NCI-H2107 (cell line): ENCODE measurements at regions not wholly inside any gene's neighbourhood (a gene's known extent, or its start where the extent isn't known, plus 50 kb on each side); places are given as distances from the start of the nearest gene placed in this dataset.

Experiments used
- DNase-seq: peaks from one replicate; lab custom pipeline; 2025; lab: John Stamatoyannopoulos, UW

DNA sequence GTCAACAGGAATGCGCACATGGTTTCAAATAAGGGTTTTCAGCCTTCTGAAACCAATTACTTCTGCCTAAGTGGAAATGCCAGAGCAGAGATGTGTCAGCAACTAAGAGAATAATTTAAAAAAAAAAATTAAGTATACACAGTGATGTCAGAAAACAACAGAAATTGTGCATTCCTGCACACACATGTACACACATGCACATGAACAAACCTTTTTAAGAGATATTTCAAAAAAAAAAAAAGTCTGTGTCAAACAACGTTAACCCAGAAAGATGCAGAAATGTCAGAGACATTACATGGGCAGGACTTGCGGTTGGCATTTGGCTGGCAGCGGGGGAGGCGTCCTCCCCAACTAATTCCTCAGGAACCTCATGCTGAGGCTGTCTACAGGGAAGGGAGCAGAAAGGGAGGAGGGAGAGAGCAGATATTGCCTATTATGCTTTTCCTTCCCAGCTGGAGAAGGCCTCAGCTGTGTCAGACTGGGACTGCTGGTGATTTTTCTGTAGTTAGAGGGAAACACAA lies 536.9 kb upstream of the WWC1 start:
- DNase-seq: no peak

DNA sequence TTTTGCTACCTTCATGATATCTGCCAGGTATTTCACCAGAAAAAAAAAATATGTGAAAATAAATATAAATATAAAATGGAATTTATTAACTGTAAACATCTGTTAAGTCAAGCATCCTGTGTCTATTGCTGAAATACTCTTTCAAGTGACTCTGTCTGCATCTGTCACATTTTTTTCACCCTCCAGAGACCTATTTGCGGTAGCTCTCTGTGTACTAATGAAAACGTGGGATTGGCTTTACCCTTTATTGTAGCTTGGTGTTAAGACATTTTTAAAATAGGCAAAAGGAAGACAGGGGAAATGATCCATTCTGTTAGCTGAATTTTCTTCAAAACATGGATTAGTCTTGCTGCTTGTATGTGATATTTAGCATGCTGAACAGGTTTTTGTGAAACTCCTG lies 536.0 kb upstream of the WWC1 start:
- DNase-seq: no peak

DNA sequence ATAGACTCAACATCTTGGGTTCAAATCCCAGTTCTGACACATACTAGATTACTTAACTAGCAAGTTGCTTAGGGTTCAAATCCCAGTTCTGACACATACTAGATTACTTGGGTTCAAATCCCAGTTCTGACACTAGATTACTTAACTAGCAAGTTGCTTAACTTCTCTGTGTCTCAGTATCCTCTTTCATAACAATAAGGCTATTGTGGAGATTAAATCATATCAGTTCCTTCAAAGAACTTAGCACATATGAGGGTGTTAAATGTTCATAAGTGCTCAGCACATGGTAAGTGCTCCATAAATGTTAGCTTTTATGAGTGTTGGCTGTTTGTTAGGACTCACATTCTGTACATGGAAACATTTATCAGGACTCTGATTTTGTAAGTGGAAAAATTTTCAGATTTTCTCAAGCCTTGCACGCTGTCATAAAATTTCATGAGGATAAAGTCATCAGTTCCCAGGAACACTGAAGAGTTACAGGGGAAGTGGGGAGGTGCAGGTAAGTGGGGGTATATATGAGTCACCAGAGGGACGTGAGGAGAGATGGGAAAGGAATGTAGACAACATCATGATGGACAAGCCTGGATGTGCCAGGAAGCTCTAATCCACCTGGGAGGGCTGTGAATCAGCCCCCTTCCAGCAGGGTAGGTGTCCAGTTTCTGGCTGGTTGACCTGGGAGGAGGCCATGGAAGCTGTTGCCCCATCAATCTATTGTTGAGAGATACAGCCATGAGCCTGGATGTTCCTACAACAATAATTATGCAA lies 532.2 kb upstream of the WWC1 start:
- no peak for DNase-seq

DNA sequence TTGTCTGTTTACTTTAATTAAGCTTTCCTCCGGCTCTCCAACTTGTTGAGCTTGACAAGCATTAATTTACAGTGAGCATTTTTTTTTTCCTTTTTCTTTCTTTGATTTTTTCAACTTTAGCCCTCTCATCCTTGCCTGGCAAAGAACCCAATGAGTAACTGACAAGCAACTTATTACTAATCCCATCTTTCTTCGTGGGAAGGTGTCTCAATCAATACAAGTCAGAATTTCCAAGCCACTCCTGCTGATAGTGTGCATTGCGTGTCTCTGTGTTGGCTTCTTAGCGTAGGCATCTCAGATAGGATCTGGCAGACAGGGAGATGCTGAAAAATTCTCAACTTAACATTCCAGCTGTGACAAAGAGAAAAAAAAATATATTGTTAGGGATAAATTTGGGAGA lies 527.7 kb upstream of the WWC1 start:
- DNase-seq: no peak

DNA sequence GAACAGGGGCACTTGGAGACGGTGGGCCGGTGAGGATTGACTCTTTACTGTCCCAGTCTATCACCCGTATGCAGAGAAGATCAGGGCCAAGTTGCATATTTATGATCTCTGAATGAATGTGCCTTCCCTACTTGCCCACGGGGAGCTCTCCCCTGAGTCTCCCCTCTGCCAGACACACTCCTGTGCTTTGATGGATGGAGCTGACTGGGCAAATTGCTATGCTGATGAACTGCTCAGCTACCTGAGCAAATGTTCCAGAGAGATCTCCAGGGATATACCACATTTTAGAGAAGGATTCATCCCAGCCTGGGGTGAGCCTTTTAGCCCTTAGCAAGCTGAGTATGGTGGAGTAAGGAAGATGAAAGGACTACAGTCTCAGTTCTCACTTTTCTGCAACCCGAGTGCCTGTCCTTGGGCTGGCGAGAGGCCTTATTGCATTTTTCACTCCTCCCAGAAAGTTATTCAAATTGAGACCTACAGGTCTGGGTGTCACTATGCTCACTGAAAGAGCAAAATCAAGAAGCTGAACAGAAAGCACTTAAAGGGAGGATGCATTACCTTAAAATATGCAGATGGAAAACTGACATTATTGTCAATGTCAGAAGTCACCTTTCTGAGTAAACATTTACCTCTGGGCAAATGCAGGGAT lies 526.7 kb upstream of the WWC1 start:
- no peak for DNase-seq

DNA sequence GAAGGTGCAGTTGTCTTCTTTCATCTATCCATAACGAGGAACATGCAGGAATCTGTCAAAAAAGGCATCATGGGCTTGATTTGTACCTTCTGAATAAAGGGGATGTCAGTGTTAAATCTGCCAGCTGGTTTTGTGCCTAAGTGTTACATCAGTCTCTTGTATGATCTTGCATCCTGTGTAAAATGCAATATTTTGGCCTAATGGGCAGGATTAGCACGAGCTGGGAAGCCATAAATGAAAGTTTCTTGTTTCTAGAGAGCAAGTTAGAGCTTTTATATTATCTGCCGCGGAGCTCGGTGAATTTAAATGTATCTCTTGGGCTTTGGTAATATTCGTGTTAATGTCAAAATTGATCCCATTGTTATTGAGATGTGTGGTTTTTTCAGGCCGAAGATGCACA lies 526.1 kb upstream of the WWC1 start:
- DNase-seq: no peak

DNA sequence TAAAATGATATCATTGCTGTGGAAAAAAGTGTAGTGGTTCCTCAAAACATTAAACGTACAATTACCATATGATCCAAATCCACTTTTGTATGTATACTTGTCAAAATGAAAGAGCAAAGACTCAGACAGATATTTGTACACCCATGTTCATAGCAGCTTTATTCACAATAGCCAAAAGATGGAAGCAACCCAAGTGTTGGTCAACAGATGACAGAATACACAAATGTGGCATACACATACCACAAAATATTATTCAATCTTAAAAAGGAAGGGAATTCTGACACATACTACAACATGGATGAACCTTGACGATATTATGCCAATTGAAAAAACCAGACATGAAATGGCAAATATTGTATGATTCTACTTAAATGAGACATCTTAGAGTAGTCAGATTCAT lies 524.5 kb upstream of the WWC1 start:
- DNase-seq: no peak

DNA sequence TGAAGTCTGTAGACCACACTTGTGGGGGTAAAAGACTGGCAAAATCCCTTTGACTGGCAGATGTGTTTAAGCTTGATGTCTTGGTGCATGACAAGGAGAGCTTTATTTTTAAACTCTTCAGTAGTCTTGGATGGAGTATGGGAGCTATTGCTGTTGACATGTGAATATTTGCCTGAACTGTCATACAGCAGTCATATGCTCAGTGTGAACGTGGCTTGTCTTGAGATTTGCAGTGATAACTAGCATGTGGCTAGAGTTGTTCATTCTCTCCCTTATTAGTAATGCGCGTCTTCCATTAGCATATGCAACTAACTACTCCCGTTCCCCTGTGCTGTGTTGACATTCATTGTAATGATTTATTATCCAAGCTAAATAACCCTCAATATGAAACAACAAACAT lies 523.6 kb upstream of the WWC1 start:
- no peak for DNase-seq

DNA sequence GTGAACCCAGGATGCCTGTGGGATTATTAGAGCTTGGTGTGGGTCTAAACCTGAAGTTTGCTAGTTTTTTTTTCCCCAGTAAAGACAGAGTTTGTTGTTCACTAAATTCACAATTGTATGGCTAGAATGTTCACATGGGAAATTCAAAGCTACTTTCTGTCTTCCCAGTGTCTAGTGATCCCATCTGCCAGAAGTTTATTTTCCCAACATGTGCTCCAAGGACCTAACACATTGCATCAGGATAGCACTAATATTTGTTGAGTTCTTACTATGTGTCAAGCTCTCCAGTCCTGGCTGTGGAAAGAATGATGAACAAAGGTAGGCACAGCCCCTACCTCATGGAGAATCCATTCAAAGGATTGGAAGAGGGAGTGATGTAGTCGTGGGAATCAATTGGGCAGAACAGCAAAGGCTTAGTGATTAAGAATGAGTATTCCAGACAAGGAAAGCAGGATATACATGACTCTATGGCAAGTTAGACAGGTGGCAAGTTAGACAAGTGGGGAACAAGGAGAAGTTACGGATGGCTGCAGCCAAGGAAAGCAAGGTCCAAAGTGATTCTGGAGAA lies 521.5 kb upstream of the WWC1 start:
- DNase-seq: no peak

DNA sequence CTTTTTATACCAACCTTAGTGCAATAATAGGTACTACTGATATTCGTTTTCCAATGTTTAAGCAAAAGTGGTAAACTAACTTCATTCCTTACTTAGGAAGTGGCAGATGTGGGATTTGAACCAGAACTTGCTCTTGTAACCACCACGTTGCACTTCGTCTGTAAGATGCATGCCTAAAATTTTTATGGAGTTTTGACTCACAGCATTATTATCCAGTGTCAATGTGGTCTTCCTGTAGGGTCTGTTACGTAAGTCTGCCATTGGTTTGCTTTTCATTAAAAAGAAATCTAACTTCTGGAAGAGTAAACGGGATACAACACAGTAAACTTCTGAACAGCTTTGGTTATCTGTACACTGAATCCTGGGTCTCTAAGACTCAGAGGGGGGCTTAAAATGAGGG lies 521.0 kb upstream of the WWC1 start:
- DNase-seq: no peak

DNA sequence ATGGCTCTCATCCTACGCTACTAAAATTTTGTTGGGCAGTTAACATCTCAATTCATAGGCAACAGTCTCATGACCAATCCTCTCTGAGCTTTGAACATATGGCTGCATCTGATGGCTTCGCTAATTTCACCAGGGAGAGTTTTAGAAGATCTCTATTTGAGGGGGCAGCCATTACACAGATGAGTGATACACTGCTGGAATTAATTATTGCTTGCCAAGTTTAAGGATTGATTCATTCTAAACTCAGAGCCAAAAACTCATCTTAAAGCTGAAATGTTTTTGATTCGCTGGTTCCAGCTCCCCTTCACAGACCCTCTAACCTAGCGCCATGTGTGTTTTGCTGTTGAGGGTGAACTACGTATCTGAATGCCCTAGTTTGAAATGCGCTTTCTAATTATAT lies 519.9 kb upstream of the WWC1 start:
- DNase-seq: no peak

DNA sequence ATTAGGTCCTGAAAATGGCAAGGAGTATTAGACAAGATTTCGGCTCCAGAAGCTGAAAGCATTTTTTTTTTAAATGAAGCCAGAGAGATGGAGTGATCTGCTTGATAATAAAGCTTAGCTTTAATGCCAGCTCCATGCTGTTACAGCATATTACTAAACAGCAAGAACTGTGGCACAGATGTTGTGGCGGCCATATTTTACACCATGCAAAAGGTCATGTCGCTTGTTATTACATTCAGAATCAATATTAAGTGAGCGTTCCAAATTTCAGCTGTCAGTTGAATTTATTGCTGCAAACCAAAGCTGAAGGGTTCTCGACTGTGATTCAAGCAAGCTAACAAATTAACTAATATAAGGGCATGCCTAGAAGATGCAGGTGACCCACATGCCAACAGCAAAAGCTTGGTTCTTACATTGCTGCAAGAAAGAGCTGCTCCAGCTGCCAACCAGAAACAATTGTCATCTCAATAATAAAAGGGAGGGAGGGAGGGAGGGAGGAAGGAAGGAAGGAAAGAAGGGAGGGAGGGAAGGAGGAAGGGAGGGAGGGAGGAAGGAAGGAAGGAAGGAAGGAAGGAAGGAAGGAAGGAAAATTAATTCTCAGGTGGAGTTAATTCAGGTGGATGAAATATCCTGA lies 517.7 kb upstream of the WWC1 start:
- no peak for DNase-seq

DNA sequence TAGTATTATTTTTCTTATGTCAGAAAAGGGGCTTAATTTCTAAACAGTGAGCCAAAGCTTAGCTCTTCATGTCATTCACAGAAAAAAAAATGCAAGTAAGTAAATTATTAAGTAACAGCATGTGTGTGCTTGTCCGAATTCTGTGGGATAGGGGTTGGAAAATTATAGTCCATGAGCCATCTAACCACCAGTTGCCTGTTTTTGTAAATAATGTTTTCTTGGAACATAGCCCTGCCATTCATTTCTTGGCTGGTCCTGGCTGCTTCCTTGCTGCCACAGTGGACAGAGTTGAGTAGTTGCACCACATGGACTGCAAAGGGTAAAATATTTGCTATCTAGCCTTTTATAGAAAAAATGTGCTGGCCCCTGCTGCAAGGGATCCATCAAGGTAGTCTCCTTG lies 513.7 kb upstream of the WWC1 start:
- no peak for DNase-seq

DNA sequence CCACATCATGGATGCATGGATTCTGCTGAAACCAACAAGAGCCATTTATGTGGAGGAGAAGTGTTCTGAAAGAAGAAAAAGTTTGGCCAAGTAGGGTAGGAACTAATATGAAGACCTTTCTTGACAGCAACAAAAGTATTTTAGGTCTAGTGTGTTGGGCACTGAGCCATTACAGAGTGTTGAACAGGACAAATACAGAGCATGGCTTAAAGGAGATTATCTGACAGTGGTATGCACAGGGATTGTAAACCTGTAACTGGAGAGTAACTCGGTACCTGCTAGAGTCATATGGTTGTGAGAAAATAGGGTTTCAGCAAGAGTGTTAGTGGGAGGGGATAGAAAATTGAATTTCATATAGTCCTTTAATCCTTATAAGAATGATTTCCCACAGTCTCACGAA lies 513.2 kb upstream of the WWC1 start:
- no peak for DNase-seq

DNA sequence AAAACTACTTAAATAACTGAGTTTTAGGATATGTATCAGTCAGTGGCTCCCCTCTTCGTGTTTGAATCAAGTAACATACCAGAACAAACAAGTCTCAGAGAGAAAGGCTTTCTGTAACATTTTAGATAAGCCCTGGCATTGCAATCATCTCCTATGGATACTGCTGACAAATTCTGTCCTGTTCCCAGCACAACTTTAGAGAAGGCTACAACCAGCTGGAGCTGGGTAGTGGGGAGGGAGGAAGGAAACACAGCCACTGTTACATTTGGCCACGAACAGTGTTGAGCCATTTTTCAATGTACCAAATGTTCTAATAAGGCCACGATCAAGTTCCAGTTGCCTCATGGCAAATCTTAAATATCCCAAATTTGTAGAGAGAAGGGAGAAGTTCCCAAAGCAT lies 511.8 kb upstream of the WWC1 start:
- no peak for DNase-seq

DNA sequence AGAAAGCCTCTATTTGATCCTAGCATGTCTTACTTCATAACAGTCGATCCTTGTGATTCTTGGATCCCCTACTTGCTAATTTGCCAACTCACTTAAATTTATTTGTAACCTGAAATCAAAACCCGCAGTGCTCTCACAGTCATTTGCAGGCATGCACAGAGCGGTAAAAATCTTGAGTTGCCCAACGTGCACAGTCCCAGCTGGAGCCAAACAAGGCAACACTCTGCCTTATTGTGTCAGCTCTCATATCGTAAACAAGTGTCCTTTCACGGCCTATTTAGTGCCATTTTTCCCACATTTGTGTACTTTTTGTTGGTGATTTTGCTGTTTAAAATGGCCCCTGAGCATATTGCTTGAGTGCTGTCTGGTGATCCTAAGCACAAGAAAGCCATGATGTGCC lies 511.3 kb upstream of the WWC1 start:
- no peak for DNase-seq

DNA sequence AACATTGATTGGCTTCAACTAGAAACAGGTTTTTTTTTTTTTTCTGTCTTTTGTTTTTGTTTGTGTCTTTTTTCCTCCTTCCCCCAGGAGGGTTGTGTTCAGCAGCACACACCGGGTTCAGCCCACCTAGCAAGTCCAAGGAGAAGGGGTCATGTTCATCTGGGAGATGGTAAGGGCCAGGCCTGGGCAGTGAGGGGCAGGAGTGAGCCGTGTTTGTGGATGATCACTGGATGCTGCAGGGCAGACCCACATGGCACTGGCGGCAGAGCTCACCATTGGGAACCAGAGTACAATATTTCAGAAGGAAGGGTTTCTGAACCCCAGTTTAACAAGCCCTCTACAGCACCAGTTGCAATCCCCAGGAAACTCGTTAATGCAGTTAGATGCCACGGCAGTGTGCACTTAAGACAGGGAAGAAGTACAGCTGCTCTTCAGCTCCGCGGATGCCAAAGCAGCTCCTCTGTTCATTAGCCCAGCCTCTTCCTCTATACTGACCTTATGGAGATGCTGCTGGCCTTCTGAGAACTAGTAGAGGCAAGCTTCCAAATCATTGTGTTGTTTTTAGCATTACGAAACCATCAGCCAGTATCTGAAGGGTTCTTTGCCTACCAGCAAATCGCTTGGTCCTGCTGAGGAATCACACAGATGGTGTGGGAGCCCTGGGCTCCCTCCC lies 508.2 kb upstream of the WWC1 start:
- no peak for DNase-seq

DNA sequence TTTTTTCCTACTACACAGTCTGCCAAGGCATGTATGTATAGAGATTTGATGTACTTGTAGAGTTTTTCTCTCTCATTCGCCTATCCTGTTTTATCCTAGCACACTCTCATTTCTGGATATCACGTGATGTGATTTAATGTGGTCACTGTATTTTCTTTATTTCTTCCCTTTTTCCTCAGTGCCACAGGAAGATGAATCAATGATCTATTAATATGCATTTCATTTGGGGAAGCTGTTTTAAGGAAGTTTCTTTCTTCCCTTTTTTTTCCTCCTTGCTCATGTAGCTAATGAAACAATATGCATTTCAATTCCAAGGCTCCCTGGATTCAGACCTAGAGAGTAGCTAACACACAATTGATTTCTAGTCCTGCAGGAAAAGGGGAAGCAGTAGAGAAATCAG lies 506.3 kb upstream of the WWC1 start:
- no peak for DNase-seq

DNA sequence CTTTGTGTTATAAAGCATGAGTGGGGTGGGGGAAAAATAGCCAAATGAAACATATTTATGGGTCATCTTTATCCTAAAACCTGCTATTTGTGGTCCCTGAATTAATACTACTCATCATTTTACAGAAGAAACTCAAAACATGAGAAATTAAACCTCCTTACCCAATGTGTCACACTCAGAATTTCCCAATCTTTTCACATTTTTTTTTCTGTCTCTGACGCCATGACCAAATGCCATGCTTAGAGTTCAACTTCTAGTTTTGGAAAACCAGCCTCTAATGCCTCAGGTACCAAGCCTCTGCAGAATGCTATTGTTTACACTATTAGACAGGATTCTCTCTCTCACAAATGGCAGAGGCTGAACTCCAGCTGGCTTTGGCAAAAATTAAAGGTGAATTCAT lies 505.5 kb upstream of the WWC1 start:
- DNase-seq: no peak

DNA sequence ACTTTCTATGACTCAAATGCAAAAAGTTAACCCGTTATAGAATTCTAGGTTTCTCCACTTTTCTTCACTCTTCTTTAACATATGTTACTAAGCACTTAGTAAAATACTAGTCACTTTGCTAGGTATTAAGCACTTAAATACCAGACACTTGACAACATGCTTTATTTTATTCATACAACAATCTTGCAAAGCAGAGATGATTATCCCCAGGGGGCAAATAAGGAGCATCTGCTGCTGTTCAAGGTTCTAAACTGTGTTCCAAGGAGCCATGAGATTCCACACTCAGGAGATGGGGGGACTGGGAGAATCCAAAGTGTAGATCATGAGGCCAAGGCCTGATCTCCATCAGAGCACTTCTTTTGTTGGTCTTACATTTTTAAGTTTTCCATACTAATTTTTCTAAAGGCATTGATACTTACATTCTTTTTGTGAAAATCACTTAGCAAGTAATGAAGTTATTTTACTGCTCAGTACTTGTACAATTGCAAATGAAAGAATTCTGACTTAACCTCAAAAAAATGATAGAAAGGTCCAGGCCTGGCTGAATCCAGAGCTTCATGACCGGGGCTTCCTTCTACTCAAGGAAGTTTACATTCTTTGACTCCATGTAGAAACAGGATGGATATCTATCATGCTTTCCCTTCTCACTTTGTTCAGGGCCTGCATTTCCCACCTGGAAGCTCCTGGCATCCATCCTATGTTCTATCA lies 504.4 kb upstream of the WWC1 start:
- DNase-seq: no peak

DNA sequence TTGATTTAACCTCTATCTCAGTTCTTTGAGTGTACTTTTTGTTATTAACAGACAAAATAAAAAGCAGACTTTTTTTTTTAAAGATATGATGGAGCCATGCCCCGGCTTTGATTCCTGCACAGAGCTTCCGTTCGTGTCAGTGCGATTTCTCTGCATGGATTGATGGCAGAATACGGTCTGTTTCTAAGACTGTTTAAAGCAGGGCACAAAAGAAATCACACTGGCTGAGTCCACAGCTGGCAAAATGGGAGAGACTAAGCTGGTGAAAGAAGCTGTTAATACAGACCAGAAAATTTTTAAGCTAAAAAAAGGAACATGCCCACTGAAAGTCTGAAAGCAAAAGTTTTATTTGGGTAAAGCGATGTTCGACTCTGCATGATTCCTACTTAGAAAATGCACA lies 501.4 kb upstream of the WWC1 start:
- DNase-seq: no peak
